ENCODE measurements at regions not wholly inside any gene's neighbourhood (a gene's known extent, or its start where the extent isn't known, plus 50 kb on each side); places are given as distances from the start of the nearest gene placed in this dataset.

DNA sequence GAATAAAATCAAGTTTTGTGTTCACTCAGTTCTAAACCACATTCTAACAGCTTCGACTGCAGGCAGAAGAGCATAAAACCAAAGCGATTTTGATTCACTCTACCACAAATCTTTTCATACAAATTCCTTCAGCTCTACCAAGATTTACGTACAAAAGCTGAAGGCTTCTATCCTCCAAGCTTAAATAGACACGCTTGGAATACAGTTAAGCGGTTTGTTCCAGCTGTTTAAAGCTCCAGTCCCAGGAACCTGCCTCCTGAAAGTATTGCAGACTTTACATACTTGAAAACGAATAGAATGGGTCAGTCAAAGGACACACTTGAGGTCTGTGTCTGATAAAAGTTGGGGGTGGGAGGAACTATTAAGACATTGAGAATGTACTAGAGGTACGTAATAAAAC is 102.9 kb downstream of the MPP7 start:
- DNase-seq (ENCODE audit: extremely low read depth, low read depth), result no peak
- TF ChIP-seq CTCF (IDR thresholded peaks at IDR 0.05; ENCODE audit: low read depth, low read length, missing control alignments), result no peak
- no peak overlapping the region for H3K4me3 ChIP-seq (replicated peaks; ENCODE audit: low read depth, low read length)

DNA sequence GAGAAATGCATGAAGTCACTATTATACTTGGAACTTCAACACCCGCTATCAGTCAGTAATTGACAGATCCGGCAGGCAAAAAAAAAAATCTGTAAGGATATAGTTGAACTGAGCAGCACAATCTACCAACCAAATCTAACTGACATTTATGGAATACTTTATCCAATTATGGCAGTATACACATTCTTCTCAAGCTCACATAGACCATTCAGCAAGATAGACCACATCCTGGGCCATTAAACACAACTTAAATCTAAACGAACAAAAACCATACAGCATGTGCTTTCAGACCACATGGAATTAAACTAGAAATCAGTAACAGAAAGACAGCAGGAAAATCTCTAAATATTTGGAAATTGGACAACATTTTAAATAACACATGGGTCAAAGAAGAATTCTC is 112.7 kb downstream of the MPP7 start:
- H3K4me3 ChIP-seq (replicated peaks; ENCODE audit: low read depth, low read length), result no peak overlapping the region
- no peak for DNase-seq (ENCODE audit: extremely low read depth, low read depth)
- no peak for TF ChIP-seq CTCF (IDR thresholded peaks at IDR 0.05; ENCODE audit: low read depth, low read length, missing control alignments)

DNA sequence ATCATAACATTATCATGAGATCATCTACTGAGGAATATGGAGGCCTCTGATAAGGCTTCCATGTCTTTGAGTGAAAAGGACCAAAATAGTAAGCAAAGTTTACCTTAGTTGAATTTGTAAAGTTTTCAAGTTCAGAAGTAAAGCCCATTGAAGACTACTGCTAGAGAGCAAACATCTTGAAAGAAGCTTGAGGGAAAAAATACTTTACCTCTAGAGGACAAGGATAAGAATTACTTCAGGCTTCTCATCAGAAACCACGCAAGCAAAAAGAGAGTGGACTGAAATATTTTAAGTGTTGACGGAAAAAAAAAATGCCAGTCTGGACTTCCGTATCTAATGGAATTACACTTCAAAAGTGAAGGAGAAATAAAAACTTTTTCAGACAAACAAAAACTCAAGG is 114.3 kb downstream of the MPP7 start:
- no peak for DNase-seq (ENCODE audit: extremely low read depth, low read depth)
- TF ChIP-seq CTCF (IDR thresholded peaks at IDR 0.05; ENCODE audit: low read depth, low read length, missing control alignments), result no peak
- H3K4me3 ChIP-seq (replicated peaks; ENCODE audit: low read depth, low read length), result no peak overlapping the region

DNA sequence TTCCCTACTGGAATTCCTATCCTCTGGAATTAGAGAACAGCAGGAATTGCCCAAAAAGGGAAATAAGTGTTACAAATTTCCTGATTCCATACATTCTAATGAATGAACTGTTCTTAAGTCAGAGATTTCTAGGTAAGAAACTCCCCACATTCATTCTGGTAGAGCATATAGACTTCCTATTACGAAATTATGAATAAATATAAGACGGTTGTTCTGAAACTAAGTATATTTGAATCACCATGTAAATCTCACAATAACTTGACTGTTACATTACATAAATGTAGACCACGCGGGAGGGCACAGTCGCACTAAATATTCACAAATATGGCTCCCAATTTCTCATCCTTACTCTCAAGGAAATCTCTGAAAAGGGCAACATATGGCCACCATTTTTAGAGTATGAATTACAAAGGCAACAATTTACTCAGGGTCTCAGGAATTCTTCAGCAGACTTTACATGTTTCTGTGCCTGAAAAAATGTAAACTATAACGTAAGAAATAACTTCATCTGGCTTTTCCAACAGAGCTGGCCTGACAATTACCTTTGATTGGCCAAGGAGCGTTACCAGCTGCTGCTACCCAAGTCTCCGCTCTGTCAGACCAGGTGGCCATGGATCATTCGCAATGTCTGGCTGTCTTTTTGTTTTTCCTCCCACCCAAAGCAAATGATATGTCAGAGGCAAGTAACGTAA is 115.8 kb downstream of the MPP7 start:
- TF ChIP-seq CTCF (IDR thresholded peaks at IDR 0.05; ENCODE audit: low read depth, low read length, missing control alignments), result no peak
- DNase-seq (ENCODE audit: extremely low read depth, low read depth), result no peak
- H3K4me3 ChIP-seq (replicated peaks; ENCODE audit: low read depth, low read length), result no peak overlapping the region

GRCh38 chr10:28186461-28186860 is 116.4 kb downstream of the MPP7 start:
- TF ChIP-seq CTCF (IDR thresholded peaks at IDR 0.05; ENCODE audit: low read depth, low read length, missing control alignments), result no peak
- no peak overlapping the region for H3K4me3 ChIP-seq (replicated peaks; ENCODE audit: low read depth, low read length)
- DNase-seq (ENCODE audit: extremely low read depth, low read depth), result no peak

DNA sequence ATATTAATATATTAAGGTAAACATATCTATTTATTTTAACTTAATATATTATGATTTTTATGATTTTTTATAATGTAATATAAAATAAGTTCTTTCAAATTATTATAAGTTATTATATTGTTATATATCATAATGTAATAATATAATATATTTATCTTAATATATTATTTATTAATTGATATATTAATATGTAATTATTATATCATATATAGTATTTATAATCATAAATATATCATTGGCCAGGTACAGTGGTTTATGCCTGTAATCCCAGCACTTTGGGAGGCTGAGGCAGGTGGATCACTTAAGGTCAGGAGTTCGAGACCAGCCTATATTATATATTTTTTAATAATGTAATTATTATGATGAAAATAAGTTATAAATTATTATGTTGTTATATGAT is 118.1 kb downstream of the MPP7 start:
- DNase-seq (ENCODE audit: extremely low read depth, low read depth), result no peak
- no peak for TF ChIP-seq CTCF (IDR thresholded peaks at IDR 0.05; ENCODE audit: low read depth, low read length, missing control alignments)
- H3K4me3 ChIP-seq (replicated peaks; ENCODE audit: low read depth, low read length), result no peak overlapping the region

Data from HFF-Myc (cell line).